Breast epithelium (tissue), 4 donors: ENCODE measurements at regions not wholly inside any gene's neighbourhood (a gene's known extent, or its start where the extent isn't known, plus 50 kb on each side); places are given as distances from the start of the nearest gene placed in this dataset.
A peak's percentile ranks its signal among the peaks of the same experiment; 100 is the strongest.

Experiments used
- DNase-seq, 2 donors: peaks; one replicate each; pipeline ENCODE4 v3.0.0-alpha.2; 2019; ENCODE audit warnings: low spot score in 2 of 2
- H3K27ac ChIP-seq, 2 donors: fragments of 200-600 bp; sonication (generic) in 1 of 2; one replicate each; pipeline ENCODE4 v1.5.1; 2016 to 2019; ENCODE audit warnings: mild to moderate bottlenecking in 1 of 2
- H3K27me3 ChIP-seq, 2 donors: fragments of 200-600 bp; sonication (generic) in 1 of 2; one replicate each; pipeline versions ENCODE4 v1.5.1 to v1.6.0; 2017 to 2019; ENCODE audit warnings: control low read depth in 1 of 2, mild to moderate bottlenecking in 1 of 2
- H3K36me3 ChIP-seq: fragments of 200-600 bp; one replicate; pipeline ENCODE4 v1.5.1; 2019
- H3K4me1 ChIP-seq, 2 donors: fragments of 200-600 bp; sonication (generic); one replicate each; pipeline ENCODE4 v1.5.1; 2016 to 2019; ENCODE audit warnings: control low read depth in 1 of 2
- H3K4me3 ChIP-seq, 3 donors: fragments of 200-600 bp; sonication (generic); 1 replicate in 2 of 3; 2 replicates in 1 of 3; pipeline ENCODE4 v1.5.1; 2016 to 2019; ENCODE audit warnings: mild to moderate bottlenecking in 3 of 3, moderate library complexity in 2 of 3
- H3K9me3 ChIP-seq, 2 donors: fragments of 200-600 bp; sonication (generic) in 1 of 2; one replicate each; pipeline ENCODE4 v1.5.1; 2016 to 2019; ENCODE audit warnings: control low read depth in 1 of 2
- POLR2A ChIP-seq: fragments of 450-650 bp; IDR thresholded peaks from one replicate; pipeline ENCODE4 v1.6.1; 2016; ENCODE audit warnings: antibody characterized with exemption, mild to moderate bottlenecking, moderate library complexity
- POLR2AphosphoS5 ChIP-seq, 3 donors: sonication (generic); formaldehyde crosslinking; IDR thresholded peaks; one replicate each; pipeline ENCODE4 v1.6.1; 2017; ENCODE audit warnings: antibody characterized with exemption in 3 of 3
- intact Hi-C: fragments of 100-400 bp; cut with DNase I; formaldehyde crosslinking; loops from one replicate; pipeline ENCODE4 v1.15.1; 2023; ENCODE audit warnings: low total_unique reads
- TF ChIP-seq, protein P1 (sequence below), 3 donors: fragments of 450-650 bp; IDR thresholded peaks; one replicate each; pipeline ENCODE4 v1.5.1; 2016 to 2017; ENCODE audit warnings: antibody characterized with exemption in 3 of 3, mild to moderate bottlenecking in 3 of 3, moderate library complexity in 3 of 3

DNA sequence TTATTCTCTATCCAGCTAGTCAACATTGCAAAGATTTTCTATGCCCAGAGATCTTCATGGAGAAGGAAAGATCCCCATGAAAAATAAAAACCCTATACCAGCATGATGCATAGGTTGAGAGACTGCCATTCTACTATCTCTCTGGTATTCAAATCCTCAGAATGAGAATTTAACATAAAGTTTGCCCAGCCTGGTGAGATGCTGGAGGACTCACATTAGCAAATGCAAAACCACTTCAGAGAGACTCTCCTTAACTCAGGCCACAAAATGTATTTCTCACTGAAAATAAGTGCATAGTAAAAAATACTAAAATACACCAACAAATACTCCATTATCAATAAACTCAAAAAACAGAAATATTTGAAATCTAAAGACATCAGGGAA is 430.0 kb upstream of the RUNX1 start:
- no peak for DNase-seq
- Histone ChIP-seq H3K4me1 (no peaks in the 10 kb centered on the region), H3K9me3 (no peaks in the 10 kb centered on the region), H3K27ac (no peak overlapping the region), H3K4me3 (no peak overlapping the region), H3K27me3 (no peaks in the 10 kb centered on the region), H3K36me3 (no peaks in the 10 kb centered on the region)
- TF ChIP-seq, protein P1, sequence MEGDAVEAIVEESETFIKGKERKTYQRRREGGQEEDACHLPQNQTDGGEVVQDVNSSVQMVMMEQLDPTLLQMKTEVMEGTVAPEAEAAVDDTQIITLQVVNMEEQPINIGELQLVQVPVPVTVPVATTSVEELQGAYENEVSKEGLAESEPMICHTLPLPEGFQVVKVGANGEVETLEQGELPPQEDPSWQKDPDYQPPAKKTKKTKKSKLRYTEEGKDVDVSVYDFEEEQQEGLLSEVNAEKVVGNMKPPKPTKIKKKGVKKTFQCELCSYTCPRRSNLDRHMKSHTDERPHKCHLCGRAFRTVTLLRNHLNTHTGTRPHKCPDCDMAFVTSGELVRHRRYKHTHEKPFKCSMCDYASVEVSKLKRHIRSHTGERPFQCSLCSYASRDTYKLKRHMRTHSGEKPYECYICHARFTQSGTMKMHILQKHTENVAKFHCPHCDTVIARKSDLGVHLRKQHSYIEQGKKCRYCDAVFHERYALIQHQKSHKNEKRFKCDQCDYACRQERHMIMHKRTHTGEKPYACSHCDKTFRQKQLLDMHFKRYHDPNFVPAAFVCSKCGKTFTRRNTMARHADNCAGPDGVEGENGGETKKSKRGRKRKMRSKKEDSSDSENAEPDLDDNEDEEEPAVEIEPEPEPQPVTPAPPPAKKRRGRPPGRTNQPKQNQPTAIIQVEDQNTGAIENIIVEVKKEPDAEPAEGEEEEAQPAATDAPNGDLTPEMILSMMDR (IDR thresholded peaks at IDR 0.05) = no peak
- no peak for TF ChIP-seq POLR2A
- TF ChIP-seq POLR2AphosphoS5 (IDR thresholded peaks at IDR 0.05) = no peak
- intact Hi-C loops = no loop called here

DNA sequence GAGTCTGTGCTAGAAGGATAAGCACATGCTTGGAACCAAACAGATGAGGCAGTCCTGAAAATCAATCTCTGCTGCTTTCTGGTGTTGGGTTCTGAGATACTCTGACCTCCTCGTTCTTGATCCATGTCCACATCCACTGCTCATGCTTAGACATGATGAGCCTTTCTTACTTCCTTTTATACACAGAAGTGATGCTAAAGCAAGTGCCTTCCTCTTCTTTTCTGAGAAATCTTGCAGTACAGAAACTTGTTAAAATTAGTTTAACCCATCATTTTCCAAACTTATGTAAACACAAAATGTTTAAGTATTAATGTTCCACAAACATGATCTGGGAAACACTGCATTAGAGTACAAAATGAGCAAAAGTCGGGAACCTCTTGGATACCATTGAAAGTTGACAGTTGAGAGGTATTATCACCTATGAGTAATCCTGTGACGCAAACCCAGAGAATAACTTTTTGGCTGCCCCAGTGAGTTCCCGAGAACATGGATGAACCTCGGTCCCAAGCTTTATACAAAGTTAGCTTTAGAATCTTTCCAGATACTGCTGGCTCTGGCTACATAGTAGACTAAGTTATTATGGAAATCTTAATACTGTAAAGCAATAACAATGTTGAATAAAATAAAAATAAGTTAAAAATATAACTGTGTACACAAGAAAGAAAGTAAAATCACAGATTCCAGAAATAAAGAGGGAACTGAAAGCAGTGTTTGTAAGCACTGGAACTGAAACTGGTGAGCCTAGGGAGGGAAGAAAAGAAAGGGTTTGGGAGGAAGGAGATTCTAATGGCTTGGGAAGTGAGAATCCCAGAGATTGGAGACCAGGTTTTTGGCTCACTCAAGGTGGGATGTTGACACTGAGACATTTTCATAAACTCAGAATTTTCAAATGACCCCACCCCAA is 429.3 kb upstream of the RUNX1 start:
- Histone ChIP-seq H3K27me3 (no peaks in the 10 kb centered on the region), H3K27ac (no peak overlapping the region), H3K4me3 (no peak overlapping the region), H3K36me3 (no peaks in the 10 kb centered on the region), H3K4me1 (no peaks in the 10 kb centered on the region), H3K9me3 (no peaks in the 10 kb centered on the region)
- no peak for DNase-seq
- intact Hi-C loops = no loop called here
- TF ChIP-seq POLR2A (no peak), POLR2AphosphoS5 (IDR thresholded peaks at IDR 0.05) (no peak)
- TF ChIP-seq, protein P1 (IDR thresholded peaks at IDR 0.05) = no peak

DNA sequence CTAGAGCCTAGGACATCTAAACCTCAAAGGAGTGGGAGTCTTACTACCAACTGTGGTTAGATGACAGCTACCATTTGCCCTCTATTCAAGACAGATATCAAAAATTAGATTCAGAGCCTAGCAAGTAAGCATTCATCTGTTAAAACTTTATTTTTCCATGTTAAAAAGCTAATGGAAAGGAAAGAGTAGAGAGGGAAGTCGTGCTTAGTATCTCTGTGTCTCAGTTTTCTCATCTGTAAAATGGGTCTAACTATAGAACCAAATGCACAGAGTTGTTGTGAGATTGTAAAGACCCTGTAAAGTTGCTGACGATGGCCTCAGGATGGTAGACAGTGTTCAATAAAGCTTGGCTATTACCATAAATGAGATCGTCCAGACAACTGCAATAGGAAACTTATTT is 428.5 kb upstream of the RUNX1 start:
- intact Hi-C loops = no loop called here
- no peak overlapping the region for H3K4me3 ChIP-seq
- H3K27me3 ChIP-seq = no peaks in the 10 kb centered on the region
- no peak for DNase-seq
- no peaks in the 10 kb centered on the region for H3K9me3 ChIP-seq
- H3K27ac ChIP-seq = no peak overlapping the region
- no peaks in the 10 kb centered on the region for H3K36me3 ChIP-seq
- no peaks in the 10 kb centered on the region for H3K4me1 ChIP-seq
- TF ChIP-seq, protein P1 (IDR thresholded peaks at IDR 0.05) = no peak
- TF ChIP-seq POLR2A = no peak
- TF ChIP-seq POLR2AphosphoS5 (IDR thresholded peaks at IDR 0.05) = no peak

DNA sequence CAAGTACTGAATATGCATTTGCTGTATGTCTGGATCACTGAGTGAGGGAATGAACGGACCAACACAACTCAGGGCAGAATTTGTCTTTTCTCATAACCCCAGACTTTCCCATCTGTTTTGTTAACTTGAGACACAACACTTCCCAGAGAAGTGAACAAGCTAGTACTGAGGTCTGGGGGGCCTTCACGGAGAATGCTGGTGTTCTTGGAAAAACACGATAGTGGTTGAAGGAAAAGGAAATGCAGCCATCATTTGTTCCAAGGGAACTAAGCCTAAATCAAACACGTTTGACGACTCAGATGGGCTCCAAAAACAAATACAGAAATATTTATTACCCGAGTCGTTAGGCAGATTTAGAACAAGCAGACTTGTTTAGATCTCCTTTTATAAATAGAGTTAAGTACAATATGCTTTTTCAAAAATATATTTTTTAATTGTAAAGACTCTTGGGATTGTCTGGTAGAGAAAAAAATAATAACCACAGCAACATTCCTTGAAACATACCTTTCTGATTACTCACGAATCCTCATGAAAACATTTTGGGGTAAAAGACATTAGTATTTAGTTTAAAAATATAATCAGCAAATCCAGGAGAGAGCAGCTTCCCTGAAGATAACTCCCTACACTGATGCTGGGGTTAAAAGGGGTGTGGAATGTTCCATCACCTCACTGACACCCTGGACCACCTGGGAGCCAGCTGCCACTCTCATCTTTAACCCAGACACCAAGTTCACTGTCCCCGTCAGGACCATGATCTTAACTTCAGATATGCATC is 427.7 kb upstream of the RUNX1 start:
- H3K27ac ChIP-seq = peak overlapping the region in 1 of 2 donors; percentile 17
- intact Hi-C loops = no loop called here
- no peak overlapping the region for H3K4me3 ChIP-seq

More for the DNA sequence above, 427.7 kb upstream of the RUNX1 start:
- no peak for TF ChIP-seq POLR2A
- no peak for TF ChIP-seq POLR2AphosphoS5 (IDR thresholded peaks at IDR 0.05)
- TF ChIP-seq, protein P1 (IDR thresholded peaks at IDR 0.05) = no peak
- Histone ChIP-seq H3K4me1 (no peaks in the 10 kb centered on the region), H3K36me3 (no peaks in the 10 kb centered on the region), H3K9me3 (no peaks in the 10 kb centered on the region), H3K27me3 (no peaks in the 10 kb centered on the region)
- DNase-seq = no peak
